ENCODE measurements at regions not wholly inside any gene's neighbourhood (a gene's known extent, or its start where the extent isn't known, plus 50 kb on each side); places are given as distances from the start of the nearest gene placed in this dataset.

DNA sequence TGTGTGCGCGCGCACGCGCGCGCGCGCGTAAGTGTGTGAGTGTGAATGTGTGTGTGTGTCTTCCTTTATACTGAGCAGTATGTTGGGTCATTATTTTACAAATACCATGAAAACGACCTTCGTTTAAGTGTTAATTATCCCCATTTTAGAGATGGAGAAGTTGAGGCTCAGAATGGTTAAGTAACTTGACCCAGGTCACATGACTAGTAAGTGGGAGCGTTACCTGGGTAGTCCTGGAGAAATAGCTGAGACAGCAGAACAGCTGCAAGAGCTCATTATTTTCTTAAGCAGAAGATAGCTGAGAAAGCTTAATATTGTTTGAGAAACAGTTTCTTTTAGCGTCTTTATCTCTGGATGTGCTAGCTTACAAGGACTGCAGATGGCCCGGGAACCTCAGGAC is 78.8 kb downstream of the IRX3 start:
- ATAC-seq = no peak
- Histone ChIP-seq H3K36me3 (ENCODE audit: control insufficient read depth, insufficient read depth, low read length) (no peaks in the 10 kb centered on the region), H3K27ac (ENCODE audit: low read length) (no peak overlapping the region), H3K9me3 (ENCODE audit: control insufficient read depth, insufficient read depth, low read depth, low read length) (no peaks in the 10 kb centered on the region), H3K4me1 (ENCODE audit: control insufficient read depth, insufficient read depth, low read length) (no peaks in the 10 kb centered on the region), H3K27me3 (ENCODE audit: control insufficient read depth, insufficient read depth, low read length) (peaks cover 4% of the 10 kb centered on the region), H3K4me3 (ENCODE audit: low read depth in 2 of 2, low read length in 2 of 2) (no peak overlapping the region)
- BruUV-seq (replicated peaks) = no TSS peak
- ChIA-PET POLR2A (interaction anchor here (0.7 kb wide), 1 partner anchor 35 kb away, joined by 4 read pairs; no protein-coding TSS in a partner anchor), CTCF (no interaction called here)
- DNase-seq (ENCODE audit: low read depth, low spot score) = no peak
- intact Hi-C loops (cut with micrococcal nuclease; ENCODE audit: unreplicated experiment) = no loop called here
- no peak for TF ChIP-seq CTCF (IDR thresholded peaks at IDR 0.05)
- no peak for TF ChIP-seq POLR2AphosphoS5 (IDR thresholded peaks at IDR 0.05; ENCODE audit: low read depth, low read length)
- no peak for TF ChIP-seq REST (IDR thresholded peaks at IDR 0.05; ENCODE audit: insufficient read depth in 1 of 2, low read depth in 2 of 2, low read length in 1 of 2)
- no peak for TF ChIP-seq SIN3A (IDR thresholded peaks at IDR 0.05; ENCODE audit: borderline replicate concordance, insufficient read depth, low read depth, low read length)
- TF ChIP-seq TCF7L2 (IDR thresholded peaks at IDR 0.05; ENCODE audit: low read depth, low read length) = no peak
- in situ Hi-C loops (cut with HindIII; ENCODE audit: low pct_unique_long_range_greater_than_20kb, low sequenced_read_pairs) = no loop called here

- POLR2A ChIA-PET = no interaction called here
- intact Hi-C loops (cut with micrococcal nuclease; ENCODE audit: unreplicated experiment) = no loop called here
- CTCF ChIA-PET = no interaction called here
- no peak for DNase-seq (ENCODE audit: low read depth, low spot score)
- no peaks in the 10 kb centered on the region for H3K9me3 ChIP-seq (ENCODE audit: control insufficient read depth, insufficient read depth, low read depth, low read length)
- H3K27me3 ChIP-seq (ENCODE audit: control insufficient read depth, insufficient read depth, low read length) = peaks cover 2% of the 10 kb centered on the region; the same call in 1 of the 2 replicates
- no peaks in the 10 kb centered on the region for H3K4me1 ChIP-seq (ENCODE audit: control insufficient read depth, insufficient read depth, low read length)
- in situ Hi-C loops (cut with HindIII; ENCODE audit: low pct_unique_long_range_greater_than_20kb, low sequenced_read_pairs) = no loop called here
- H3K36me3 ChIP-seq (ENCODE audit: control insufficient read depth, insufficient read depth, low read length) = no peaks in the 10 kb centered on the region
- no TSS peak for BruUV-seq (replicated peaks)
- H3K27ac ChIP-seq (ENCODE audit: low read length) = no peak overlapping the region
- no peak overlapping the region for H3K4me3 ChIP-seq (ENCODE audit: low read depth in 2 of 2, low read length in 2 of 2)
- TF ChIP-seq CTCF (IDR thresholded peaks at IDR 0.05) = no peak
- no peak for TF ChIP-seq POLR2AphosphoS5 (IDR thresholded peaks at IDR 0.05; ENCODE audit: low read depth, low read length)
- TF ChIP-seq REST (IDR thresholded peaks at IDR 0.05; ENCODE audit: insufficient read depth in 1 of 2, low read depth in 2 of 2, low read length in 1 of 2) = no peak
- TF ChIP-seq TCF7L2 (IDR thresholded peaks at IDR 0.05; ENCODE audit: low read depth, low read length) = no peak
- TF ChIP-seq SIN3A (IDR thresholded peaks at IDR 0.05; ENCODE audit: borderline replicate concordance, insufficient read depth, low read depth, low read length) = no peak
- ATAC-seq = no peak
Observed at GRCh38 chr16:54204756-54205155, 81.8 kb downstream of the IRX3 start.
